BE2C (cell line): ENCODE measurements at regions not wholly inside any gene's neighbourhood (a gene's known extent, or its start where the extent isn't known, plus 50 kb on each side); places are given as distances from the start of the nearest gene placed in this dataset.
"Not testable (repeated sequence)": the region's sequence is repeated elsewhere in the genome, so short reads cannot be mapped to it uniquely, and the experiment has no call there.

Source experiments
- DNase-seq: peaks from one replicate; pipeline ENCODE4 v3.0.0-alpha.2; 2020
- H3K27me3 ChIP-seq: fragments of 250-450 bp; sonication (Bioruptor Pico); 2 replicates; pipeline ENCODE4 v1.5.1; 2020; ENCODE audit warnings: mild to moderate bottlenecking
- H3K36me3 ChIP-seq: fragments of 250-450 bp; sonication (Bioruptor Pico); 2 replicates; pipeline ENCODE4 v1.5.1; 2020; ENCODE audit warnings: mild to moderate bottlenecking
- H3K4me1 ChIP-seq: fragments of 250-450 bp; sonication (Bioruptor Pico); 2 replicates; pipeline ENCODE4 v1.5.1; 2020
- H3K4me3 ChIP-seq: 2 replicates; pipeline ENCODE4 v1.5.1; 2011; ENCODE audit warnings: low read depth, low read length
- H3K9me3 ChIP-seq: fragments of 250-450 bp; sonication (Bioruptor Pico); 2 replicates; pipeline ENCODE4 v1.5.1; 2020
- CTCF ChIP-seq: IDR thresholded peaks from 2 replicates; pipeline ENCODE4 v1.5.1; 2012; ENCODE audit warnings: mild to moderate bottlenecking, low read depth, low read length

GRCh38 chr7:24164401-24164800 is 119.6 kb upstream of the NPY start:
- Histone ChIP-seq H3K4me3 (no peak overlapping the region), H3K36me3 (no peaks in the 10 kb centered on the region), H3K9me3 (no peaks in the 10 kb centered on the region), H3K27me3 (no peaks in the 10 kb centered on the region), H3K4me1 (no peaks in the 10 kb centered on the region)
- no peak for DNase-seq
- TF ChIP-seq CTCF, result no peak

GRCh38 chr7:24169077-24169624 is 114.8 kb upstream of the NPY start:
- Histone ChIP-seq H3K9me3 (no peaks in the 10 kb centered on the region), H3K36me3 (no peaks in the 10 kb centered on the region), H3K4me3 (no peak overlapping the region), H3K4me1 (no peaks in the 10 kb centered on the region), H3K27me3 (no peaks in the 10 kb centered on the region)
- no peak for TF ChIP-seq CTCF
- no peak for DNase-seq

- H3K27me3 ChIP-seq, H3K4me3 ChIP-seq, DNase-seq, H3K9me3 ChIP-seq, H3K36me3 ChIP-seq, H3K4me1 ChIP-seq: not testable (repeated sequence)
These were observed 112.0 kb upstream of the NPY start for GRCh38 chr7:24171951-24172350.

GRCh38 chr7:24172856-24173255 is 111.1 kb upstream of the NPY start:
- Histone ChIP-seq H3K9me3 (no peaks in the 10 kb centered on the region), H3K4me1 (no peaks in the 10 kb centered on the region), H3K4me3 (no peak overlapping the region), H3K36me3 (no peaks in the 10 kb centered on the region), H3K27me3 (no peaks in the 10 kb centered on the region)
- TF ChIP-seq CTCF, result no peak
- no peak for DNase-seq

GRCh38 chr7:24175603-24176002 is 108.4 kb upstream of the NPY start:
- no peaks in the 10 kb centered on the region for H3K36me3 ChIP-seq
- no peaks in the 10 kb centered on the region for H3K4me1 ChIP-seq
- DNase-seq, result no peak
- H3K9me3 ChIP-seq, result no peaks in the 10 kb centered on the region
- TF ChIP-seq CTCF, result no peak
- no peak overlapping the region for H3K4me3 ChIP-seq
- no peaks in the 10 kb centered on the region for H3K27me3 ChIP-seq

- H3K36me3 ChIP-seq, result no peaks in the 10 kb centered on the region
- no peaks in the 10 kb centered on the region for H3K9me3 ChIP-seq
- H3K4me1 ChIP-seq, result no peaks in the 10 kb centered on the region
- TF ChIP-seq CTCF, result no peak
- DNase-seq, result no peak
- H3K4me3 ChIP-seq, result no peak overlapping the region
- no peaks in the 10 kb centered on the region for H3K27me3 ChIP-seq
These were observed 105.0 kb upstream of the NPY start for GRCh38 chr7:24178811-24179570.
